ENCODE measurements at regions not wholly inside any gene's neighbourhood (a gene's known extent, or its start where the extent isn't known, plus 50 kb on each side); places are given as distances from the start of the nearest gene placed in this dataset.

GRCh38 chr5:37933576-37933975 lies 93.7 kb upstream of the GDNF start:
- H3K14ac ChIP-seq (replicated peaks; ENCODE audit: low read depth, low read length): no peak overlapping the region
- H2BK120ac ChIP-seq (ENCODE audit: low read depth, low read length): no peak overlapping the region
- H2BK20ac ChIP-seq (ENCODE audit: low read depth, low read length): no peak overlapping the region
- H3K4ac ChIP-seq (ENCODE audit: low read depth, low read length): no peak overlapping the region
- in situ Hi-C loops (cut with MboI; ENCODE audit: low sequenced_read_pairs): no loop called here
- intact Hi-C loops (cut with micrococcal nuclease): loop anchor here (10.0 kb wide), 1 partner anchor 61 kb away; no protein-coding TSS in a partner anchor
- no peak overlapping the region for H4K5ac ChIP-seq (ENCODE audit: low read depth, low read length)
- no peaks in the 10 kb centered on the region for H3K36me3 ChIP-seq (ENCODE audit: control insufficient read depth, insufficient read depth, low read length)
- H2BK5ac ChIP-seq (ENCODE audit: low read depth, low read length, poor library complexity, severe bottlenecking): no peak overlapping the region
- no peak for TF ChIP-seq RAD21 (IDR thresholded peaks at IDR 0.05; ENCODE audit: low read length)
- no peak for TF ChIP-seq ELK1 (IDR thresholded peaks at IDR 0.05; ENCODE audit: borderline replicate concordance, low read depth, low read length)
- TF ChIP-seq RCOR1 (IDR thresholded peaks at IDR 0.05; ENCODE audit: insufficient replicate concordance, low read length): no peak
- TF ChIP-seq RFX5 (IDR thresholded peaks at IDR 0.05; ENCODE audit: low read depth, low read length): no peak
- ChIA-PET CTCF (no interaction called here), POLR2A (ENCODE audit: unreplicated experiment) (no interaction called here)
- WGBS, 2 experiments (ENCODE audit: extremely low coverage in 2 of 2, insufficient read length in 1 of 2): no CpG with 5 or more reads among the region's 7 CpGs
- no peak overlapping the region for H3K56ac ChIP-seq (ENCODE audit: extremely low read depth, insufficient read depth, low read length)
- no peak overlapping the region for H3K4me3 ChIP-seq (ENCODE audit: insufficient read depth, low read depth, low read length)
- peaks cover 2% of the 10 kb centered on the region; the same call in 1 of the 2 replicates for H3K9me3 ChIP-seq (ENCODE audit: control insufficient read depth, insufficient read depth, low read length)
- no peaks in the 10 kb centered on the region for H4K20me1 ChIP-seq (ENCODE audit: insufficient read depth, low read length)
- dilution Hi-C loops (cut with HindIII; ENCODE audit: low sequenced_read_pairs, unreplicated experiment): no loop called here
- no peaks in the 10 kb centered on the region for H3K79me1 ChIP-seq (ENCODE audit: low read depth in 1 of 2, low read length in 2 of 2)
- no peak overlapping the region for H3K9ac ChIP-seq (ENCODE audit: low read depth, low read length)
- no TSS peak for BruUV-seq (replicated peaks)
- H3K27me3 ChIP-seq (ENCODE audit: control insufficient read depth, insufficient read depth, low read length): peaks cover 15% of the 10 kb centered on the region
- no peak overlapping the region for H2AFZ ChIP-seq (replicated peaks; ENCODE audit: low read length, poor library complexity)
- H4K8ac ChIP-seq (ENCODE audit: low read depth in 2 of 2, low read length in 2 of 2): no peak overlapping the region
- H3K4me2 ChIP-seq (ENCODE audit: low read depth, low read length): no peak overlapping the region
- H3K9me1 ChIP-seq (ENCODE audit: insufficient read depth, low read length): no peaks in the 10 kb centered on the region
- H2AK9ac ChIP-seq (replicated peaks; ENCODE audit: low read depth, low read length, poor library complexity): no peak overlapping the region
- no peak overlapping the region for H4K91ac ChIP-seq (ENCODE audit: insufficient read depth, low read depth, low read length)
- no peak overlapping the region for H2AK5ac ChIP-seq (ENCODE audit: low read depth, low read length)
- H3K27ac ChIP-seq (ENCODE audit: insufficient read depth, low read length): no peak overlapping the region
- ATAC-seq (ENCODE audit: low read depth) (no peak), DNase-seq (no peak)
- H3K23ac ChIP-seq (ENCODE audit: low read depth, low read length): no peak overlapping the region
- no peak overlapping the region for H3K18ac ChIP-seq (ENCODE audit: low read depth, low read length)
- no peaks in the 10 kb centered on the region for H3K4me1 ChIP-seq (ENCODE audit: control insufficient read depth, insufficient read depth, low read length)
- H2BK15ac ChIP-seq (ENCODE audit: low read depth, low read length): no peak overlapping the region
